ENCODE measurements at regions not wholly inside any gene's neighbourhood (a gene's known extent, or its start where the extent isn't known, plus 50 kb on each side); places are given as distances from the start of the nearest gene placed in this dataset.

- no peaks in the 10 kb centered on the region for H3K36me3 ChIP-seq (ENCODE audit: control insufficient read depth, insufficient read depth, low read length)
- H3K4me3 ChIP-seq (ENCODE audit: low read length), result no peak overlapping the region
- no peaks in the 10 kb centered on the region for H3K27me3 ChIP-seq (ENCODE audit: control insufficient read depth, insufficient read depth, low read length)
- H3K27ac ChIP-seq (ENCODE audit: low read length), result no peak overlapping the region
- no peaks in the 10 kb centered on the region for H3K9me3 ChIP-seq (ENCODE audit: control insufficient read depth, insufficient read depth, low read length)
- WGBS (ENCODE audit: insufficient coverage, insufficient read length), result no CpG with 5 or more reads among the region's 1 CpG
- no peaks in the 10 kb centered on the region for H3K4me1 ChIP-seq (ENCODE audit: control insufficient read depth, insufficient read depth, low read length)
- DNase-seq (ENCODE audit: low read depth, low spot score), result no peak
These were observed 74.5 kb upstream of the SPINK5 start for GRCh38 chr5:147989239-147989638.

- Histone ChIP-seq H3K4me1 (ENCODE audit: control insufficient read depth, insufficient read depth, low read length) (no peaks in the 10 kb centered on the region), H3K36me3 (ENCODE audit: control insufficient read depth, insufficient read depth, low read length) (no peaks in the 10 kb centered on the region), H3K9me3 (ENCODE audit: control insufficient read depth, insufficient read depth, low read length) (no peaks in the 10 kb centered on the region), H3K27ac (ENCODE audit: low read length) (no peak overlapping the region), H3K4me3 (ENCODE audit: low read length) (no peak overlapping the region), H3K27me3 (ENCODE audit: control insufficient read depth, insufficient read depth, low read length) (no peaks in the 10 kb centered on the region)
- WGBS (ENCODE audit: insufficient coverage, insufficient read length), result no CpG with 5 or more reads among the region's 2 CpGs
- DNase-seq (ENCODE audit: low read depth, low spot score), result no peak
These were observed 77.5 kb upstream of the SPINK5 start for GRCh38 chr5:147986134-147986757.

- H3K4me1 ChIP-seq (ENCODE audit: control insufficient read depth, insufficient read depth, low read length), result no peaks in the 10 kb centered on the region
- H3K9me3 ChIP-seq (ENCODE audit: control insufficient read depth, insufficient read depth, low read length), result no peaks in the 10 kb centered on the region
- H3K36me3 ChIP-seq (ENCODE audit: control insufficient read depth, insufficient read depth, low read length), result no peaks in the 10 kb centered on the region
- no peaks in the 10 kb centered on the region for H3K27me3 ChIP-seq (ENCODE audit: control insufficient read depth, insufficient read depth, low read length)
- no CpG with 5 or more reads among the region's 5 CpGs for WGBS (ENCODE audit: insufficient coverage, insufficient read length)
- no peak overlapping the region for H3K4me3 ChIP-seq (ENCODE audit: low read length)
- H3K27ac ChIP-seq (ENCODE audit: low read length), result no peak overlapping the region
- DNase-seq (ENCODE audit: low read depth, low spot score), result no peak
These were observed 78.2 kb upstream of the SPINK5 start for GRCh38 chr5:147985608-147986007.

GRCh38 chr5:147983742-147984141, 77.4 kb upstream of the C5orf46 start:
- no peak for DNase-seq (ENCODE audit: low read depth, low spot score)
- no CpG with 5 or more reads among the region's 1 CpG for WGBS (ENCODE audit: insufficient coverage, insufficient read length)
- no peaks in the 10 kb centered on the region for H3K4me1 ChIP-seq (ENCODE audit: control insufficient read depth, insufficient read depth, low read length)
- no peaks in the 10 kb centered on the region for H3K36me3 ChIP-seq (ENCODE audit: control insufficient read depth, insufficient read depth, low read length)
- no peaks in the 10 kb centered on the region for H3K9me3 ChIP-seq (ENCODE audit: control insufficient read depth, insufficient read depth, low read length)
- H3K27me3 ChIP-seq (ENCODE audit: control insufficient read depth, insufficient read depth, low read length), result no peaks in the 10 kb centered on the region
- no peak overlapping the region for H3K4me3 ChIP-seq (ENCODE audit: low read length)
- H3K27ac ChIP-seq (ENCODE audit: low read length), result no peak overlapping the region

GRCh38 chr5:147981074-147981473, 74.7 kb upstream of the C5orf46 start:
- no peak overlapping the region for H3K27ac ChIP-seq (ENCODE audit: low read length)
- no peak overlapping the region for H3K4me3 ChIP-seq (ENCODE audit: low read length)
- no CpG with 5 or more reads among the region's 1 CpG for WGBS (ENCODE audit: insufficient coverage, insufficient read length)
- H3K4me1 ChIP-seq (ENCODE audit: control insufficient read depth, insufficient read depth, low read length), result no peaks in the 10 kb centered on the region
- no peaks in the 10 kb centered on the region for H3K36me3 ChIP-seq (ENCODE audit: control insufficient read depth, insufficient read depth, low read length)
- no peaks in the 10 kb centered on the region for H3K27me3 ChIP-seq (ENCODE audit: control insufficient read depth, insufficient read depth, low read length)
- no peak for DNase-seq (ENCODE audit: low read depth, low spot score)
- no peaks in the 10 kb centered on the region for H3K9me3 ChIP-seq (ENCODE audit: control insufficient read depth, insufficient read depth, low read length)

- Histone ChIP-seq H3K4me3 (ENCODE audit: low read length) (no peak overlapping the region), H3K4me1 (ENCODE audit: control insufficient read depth, insufficient read depth, low read length) (no peaks in the 10 kb centered on the region), H3K27ac (ENCODE audit: low read length) (no peak overlapping the region), H3K36me3 (ENCODE audit: control insufficient read depth, insufficient read depth, low read length) (no peaks in the 10 kb centered on the region), H3K27me3 (ENCODE audit: control insufficient read depth, insufficient read depth, low read length) (no peaks in the 10 kb centered on the region), H3K9me3 (ENCODE audit: control insufficient read depth, insufficient read depth, low read length) (no peaks in the 10 kb centered on the region)
- WGBS (ENCODE audit: insufficient coverage, insufficient read length), result no CpG with 5 or more reads among the region's 1 CpG
- no peak for DNase-seq (ENCODE audit: low read depth, low spot score)
These were observed 73.4 kb upstream of the C5orf46 start for GRCh38 chr5:147979761-147980160.

GRCh38 chr5:147972076-147972840, 65.9 kb upstream of the C5orf46 start:
- Histone ChIP-seq H3K36me3 (ENCODE audit: control insufficient read depth, insufficient read depth, low read length) (no peaks in the 10 kb centered on the region), H3K27ac (ENCODE audit: low read length) (no peak overlapping the region), H3K4me3 (ENCODE audit: low read length) (no peak overlapping the region), H3K4me1 (ENCODE audit: control insufficient read depth, insufficient read depth, low read length) (no peaks in the 10 kb centered on the region; the same call in 1 of the 2 replicates), H3K9me3 (ENCODE audit: control insufficient read depth, insufficient read depth, low read length) (no peaks in the 10 kb centered on the region), H3K27me3 (ENCODE audit: control insufficient read depth, insufficient read depth, low read length) (no peaks in the 10 kb centered on the region)
- no peak for DNase-seq (ENCODE audit: low read depth, low spot score)
- no CpG with 5 or more reads among the region's 7 CpGs for WGBS (ENCODE audit: insufficient coverage, insufficient read length)

GRCh38 chr5:147971472-147971871, 65.1 kb upstream of the C5orf46 start:
- H3K27ac ChIP-seq (ENCODE audit: low read length), result no peak overlapping the region
- H3K27me3 ChIP-seq (ENCODE audit: control insufficient read depth, insufficient read depth, low read length), result no peaks in the 10 kb centered on the region
- WGBS (ENCODE audit: insufficient coverage, insufficient read length), result 100% methylated on average over 1 of the region's 2 CpGs
- no peaks in the 10 kb centered on the region; the same call in 1 of the 2 replicates for H3K4me1 ChIP-seq (ENCODE audit: control insufficient read depth, insufficient read depth, low read length)
- no peak overlapping the region for H3K4me3 ChIP-seq (ENCODE audit: low read length)
- no peak for DNase-seq (ENCODE audit: low read depth, low spot score)
- no peaks in the 10 kb centered on the region for H3K36me3 ChIP-seq (ENCODE audit: control insufficient read depth, insufficient read depth, low read length)
- no peaks in the 10 kb centered on the region for H3K9me3 ChIP-seq (ENCODE audit: control insufficient read depth, insufficient read depth, low read length)

- WGBS (ENCODE audit: insufficient coverage, insufficient read length), result no CpG with 5 or more reads among the region's 4 CpGs
These were observed 62.5 kb upstream of the C5orf46 start for GRCh38 chr5:147968855-147969254.

GRCh38 chr5:147966829-147967228, 60.5 kb upstream of the C5orf46 start:
- H3K27me3 ChIP-seq (ENCODE audit: control insufficient read depth, insufficient read depth, low read length), result no peaks in the 10 kb centered on the region

More at GRCh38 chr5:147968855-147969254, 62.5 kb upstream of the C5orf46 start:
- no peak for DNase-seq (ENCODE audit: low read depth, low spot score)
- Histone ChIP-seq H3K36me3 (ENCODE audit: control insufficient read depth, insufficient read depth, low read length) (peaks cover 2% of the 10 kb centered on the region; the same call in 1 of the 2 replicates), H3K27ac (ENCODE audit: low read length) (no peak overlapping the region), H3K27me3 (ENCODE audit: control insufficient read depth, insufficient read depth, low read length) (no peaks in the 10 kb centered on the region), H3K4me1 (ENCODE audit: control insufficient read depth, insufficient read depth, low read length) (no peaks in the 10 kb centered on the region; the same call in 1 of the 2 replicates), H3K4me3 (ENCODE audit: low read length) (no peak overlapping the region), H3K9me3 (ENCODE audit: control insufficient read depth, insufficient read depth, low read length) (no peaks in the 10 kb centered on the region)

More at GRCh38 chr5:147966829-147967228, 60.5 kb upstream of the C5orf46 start:
- Histone ChIP-seq H3K4me1 (ENCODE audit: control insufficient read depth, insufficient read depth, low read length) (no peaks in the 10 kb centered on the region), H3K36me3 (ENCODE audit: control insufficient read depth, insufficient read depth, low read length) (peaks cover 2% of the 10 kb centered on the region; the same call in 1 of the 2 replicates), H3K9me3 (ENCODE audit: control insufficient read depth, insufficient read depth, low read length) (no peaks in the 10 kb centered on the region), H3K4me3 (ENCODE audit: low read length) (no peak overlapping the region), H3K27ac (ENCODE audit: low read length) (no peak overlapping the region)
- no CpG with 5 or more reads among the region's 4 CpGs for WGBS (ENCODE audit: insufficient coverage, insufficient read length)
- no peak for DNase-seq (ENCODE audit: low read depth, low spot score)

Measured in iPS DF 6.9 (cell line).